ENCODE measurements at regions not wholly inside any gene's neighbourhood (a gene's known extent, or its start where the extent isn't known, plus 50 kb on each side); places are given as distances from the start of the nearest gene placed in this dataset.

DNA sequence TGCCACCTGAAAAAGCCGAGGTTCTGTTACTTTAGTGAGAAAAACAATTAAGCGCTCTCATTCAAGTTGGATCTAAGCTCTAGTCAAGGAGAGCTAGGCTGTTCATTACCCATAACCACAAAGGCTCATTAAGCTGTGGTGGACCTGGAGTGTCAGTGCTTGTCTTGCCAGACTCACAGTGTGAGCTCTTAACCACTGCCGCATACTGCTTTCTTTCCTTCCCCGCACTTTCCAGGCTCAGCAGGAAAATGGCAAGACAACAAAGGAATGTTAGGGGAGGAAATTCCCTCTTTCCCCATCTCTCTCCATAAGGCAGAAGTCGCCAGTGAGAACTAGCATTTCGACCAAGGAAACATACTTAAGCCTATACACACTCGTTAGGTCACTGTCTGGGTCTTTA lies 467.3 kb downstream of the ENC1 start:
- no peaks in the 10 kb centered on the region for H4K20me1 ChIP-seq (ENCODE audit: control insufficient read depth, insufficient read depth)
- no peak overlapping the region for H3K4me3 ChIP-seq
- ChIA-PET SMC1A (ENCODE audit: uncharacterized antibody, unreplicated experiment) (interaction anchor here (0.9 to 1.1 kb wide), 2 partner anchors 21 to 31 kb away, joined by 4 to 5 read pairs; no protein-coding TSS in a partner anchor), CTCF (no interaction called here), RAD21 (ENCODE audit: unreplicated experiment) (interaction anchor here (0.8 kb wide), 1 partner anchor 60 kb away, joined by 3 read pairs; no protein-coding TSS in a partner anchor), POLR2A (no interaction called here)
- TF ChIP-seq SMAD1 (IDR thresholded peaks at IDR 0.05; ENCODE audit: low read depth, partially characterized antibody), result no peak
- TF ChIP-seq, protein P1, sequence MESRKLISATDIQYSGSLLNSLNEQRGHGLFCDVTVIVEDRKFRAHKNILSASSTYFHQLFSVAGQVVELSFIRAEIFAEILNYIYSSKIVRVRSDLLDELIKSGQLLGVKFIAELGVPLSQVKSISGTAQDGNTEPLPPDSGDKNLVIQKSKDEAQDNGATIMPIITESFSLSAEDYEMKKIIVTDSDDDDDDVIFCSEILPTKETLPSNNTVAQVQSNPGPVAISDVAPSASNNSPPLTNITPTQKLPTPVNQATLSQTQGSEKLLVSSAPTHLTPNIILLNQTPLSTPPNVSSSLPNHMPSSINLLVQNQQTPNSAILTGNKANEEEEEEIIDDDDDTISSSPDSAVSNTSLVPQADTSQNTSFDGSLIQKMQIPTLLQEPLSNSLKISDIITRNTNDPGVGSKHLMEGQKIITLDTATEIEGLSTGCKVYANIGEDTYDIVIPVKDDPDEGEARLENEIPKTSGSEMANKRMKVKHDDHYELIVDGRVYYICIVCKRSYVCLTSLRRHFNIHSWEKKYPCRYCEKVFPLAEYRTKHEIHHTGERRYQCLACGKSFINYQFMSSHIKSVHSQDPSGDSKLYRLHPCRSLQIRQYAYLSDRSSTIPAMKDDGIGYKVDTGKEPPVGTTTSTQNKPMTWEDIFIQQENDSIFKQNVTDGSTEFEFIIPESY (IDR thresholded peaks at IDR 0.05), result no peak
- no peak for TF ChIP-seq TCF12 (IDR thresholded peaks at IDR 0.05; ENCODE audit: low read depth, low read length)
- no peak for TF ChIP-seq E4F1 (IDR thresholded peaks at IDR 0.05; ENCODE audit: borderline replicate concordance, partially characterized antibody)
- no peak for TF ChIP-seq BACH1 (IDR thresholded peaks at IDR 0.05; ENCODE audit: borderline replicate concordance)
- no peak for TF ChIP-seq ZZZ3 (IDR thresholded peaks at IDR 0.05; ENCODE audit: control insufficient read depth, insufficient read length, low read depth)
- no peak for TF ChIP-seq TCF3 (IDR thresholded peaks at IDR 0.05; ENCODE audit: borderline replicate concordance, insufficient read depth, low read depth, low read length)
- no peak for TF ChIP-seq PKNOX1 (IDR thresholded peaks at IDR 0.05)
- TF ChIP-seq, protein P2, sequence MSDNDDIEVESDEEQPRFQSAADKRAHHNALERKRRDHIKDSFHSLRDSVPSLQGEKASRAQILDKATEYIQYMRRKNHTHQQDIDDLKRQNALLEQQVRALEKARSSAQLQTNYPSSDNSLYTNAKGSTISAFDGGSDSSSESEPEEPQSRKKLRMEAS (IDR thresholded peaks at IDR 0.05; ENCODE audit: low read depth, low read length), result no peak
- TF ChIP-seq SUPT20H (IDR thresholded peaks at IDR 0.05; ENCODE audit: borderline replicate concordance, control insufficient read depth, low read depth, low read length), result no peak
- TF ChIP-seq, protein P3, sequence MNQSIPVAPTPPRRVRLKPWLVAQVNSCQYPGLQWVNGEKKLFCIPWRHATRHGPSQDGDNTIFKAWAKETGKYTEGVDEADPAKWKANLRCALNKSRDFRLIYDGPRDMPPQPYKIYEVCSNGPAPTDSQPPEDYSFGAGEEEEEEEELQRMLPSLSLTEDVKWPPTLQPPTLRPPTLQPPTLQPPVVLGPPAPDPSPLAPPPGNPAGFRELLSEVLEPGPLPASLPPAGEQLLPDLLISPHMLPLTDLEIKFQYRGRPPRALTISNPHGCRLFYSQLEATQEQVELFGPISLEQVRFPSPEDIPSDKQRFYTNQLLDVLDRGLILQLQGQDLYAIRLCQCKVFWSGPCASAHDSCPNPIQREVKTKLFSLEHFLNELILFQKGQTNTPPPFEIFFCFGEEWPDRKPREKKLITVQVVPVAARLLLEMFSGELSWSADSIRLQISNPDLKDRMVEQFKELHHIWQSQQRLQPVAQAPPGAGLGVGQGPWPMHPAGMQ (IDR thresholded peaks at IDR 0.05; ENCODE audit: borderline replicate concordance), result no peak
- TF ChIP-seq POLR2AphosphoS2 (IDR thresholded peaks at IDR 0.05; ENCODE audit: low read depth, low read length), result no peak
- TF ChIP-seq ZNF274 (IDR thresholded peaks at IDR 0.05; ENCODE audit: insufficient read depth, insufficient read length), result no peak
- TF ChIP-seq FOXK2 (IDR thresholded peaks at IDR 0.05), result no peak
- TF ChIP-seq CHD1 (IDR thresholded peaks at IDR 0.05; ENCODE audit: low read depth, low read length), result no peak
- H3K9ac ChIP-seq (ENCODE audit: control insufficient read depth, insufficient read depth, low read length), result no peak overlapping the region
- in situ Hi-C loops (cut with MboI), result no loop called here
- WGBS (ENCODE audit: insufficient coverage, insufficient replicate concordance, low lambda C conversion rate, missing lambda C conversion rate), result 45% methylated on average over 7 of the region's 7 CpGs
- FAIRE-seq, result no peak
- no TSS peak for BruUV-seq (replicated peaks)
- H3K4me2 ChIP-seq (ENCODE audit: control insufficient read depth, insufficient read depth), result no peak overlapping the region
- no peaks in the 10 kb centered on the region for H3K27me3 ChIP-seq (replicated peaks in 1 of 2; ENCODE audit: control insufficient read depth in 2 of 2, insufficient read depth in 2 of 2, low read length in 1 of 2)
- no peaks in the 10 kb centered on the region for H3K79me2 ChIP-seq (ENCODE audit: control insufficient read depth, insufficient read depth, low read length)
- H2AFZ ChIP-seq (ENCODE audit: control insufficient read depth, low read depth, low read length), result no peak overlapping the region
- H3K9me3 ChIP-seq (replicated peaks; ENCODE audit: control insufficient read depth, insufficient read depth, low read length), result no peaks in the 10 kb centered on the region
- ATAC-seq, result no peak
- no peaks in the 10 kb centered on the region for H3K4me1 ChIP-seq (ENCODE audit: control insufficient read depth, insufficient read depth, low read length)
- no peaks in the 10 kb centered on the region for H3K36me3 ChIP-seq (ENCODE audit: control insufficient read depth in 2 of 2, insufficient read depth in 2 of 2, low read length in 1 of 2)
- DNase-seq (ENCODE audit: low read depth, low spot score), result no peak
- no peak overlapping the region for H3K27ac ChIP-seq (ENCODE audit: control insufficient read depth, insufficient read depth)
- intact Hi-C loops (cut with micrococcal nuclease; ENCODE audit: unreplicated experiment), result no loop called here
